ENCODE measurements at regions not wholly inside any gene's neighbourhood (a gene's known extent, or its start where the extent isn't known, plus 50 kb on each side); places are given as distances from the start of the nearest gene placed in this dataset.

- intact Hi-C loops (cut with micrococcal nuclease) = no loop called here
- peaks cover 47% of the 10 kb centered on the region for H3K36me3 Mint-ChIP-seq (ENCODE audit: insufficient read depth, unreplicated experiment)
- ChIA-PET POLR2A (no interaction called here), CTCF (no interaction called here)
- TF ChIP-seq CTCF (IDR thresholded peaks at IDR 0.05; ENCODE audit: unreplicated experiment) = no peak
- H3K27ac Mint-ChIP-seq (ENCODE audit: low read depth, unreplicated experiment) = no peak overlapping the region
- BruUV-seq (replicated peaks) = no TSS peak
- no peak overlapping the region for H3K4me3 Mint-ChIP-seq (ENCODE audit: unreplicated experiment)
- no peak for DNase-seq (ENCODE audit: unreplicated experiment)
- no peaks in the 10 kb centered on the region for H3K9me3 Mint-ChIP-seq (ENCODE audit: unreplicated experiment)
- no peaks in the 10 kb centered on the region for H3K4me1 Mint-ChIP-seq (ENCODE audit: insufficient read depth, unreplicated experiment)
- no peaks in the 10 kb centered on the region for H3K27me3 Mint-ChIP-seq (ENCODE audit: insufficient read depth, unreplicated experiment)
Measured at GRCh38 chr4:122259849-122260248, 107.7 kb downstream of the BLTP1 start.

- no peak overlapping the region for H3K27ac Mint-ChIP-seq (ENCODE audit: low read depth, unreplicated experiment)
- no peaks in the 10 kb centered on the region for H3K27me3 Mint-ChIP-seq (ENCODE audit: insufficient read depth, unreplicated experiment)
Measured at GRCh38 chr4:122276359-122276758, 102.5 kb upstream of the ADAD1 start.

GRCh38 chr4:122278976-122279375 is 99.8 kb upstream of the ADAD1 start:
- DNase-seq (ENCODE audit: unreplicated experiment) = no peak
- no peaks in the 10 kb centered on the region for H3K27me3 Mint-ChIP-seq (ENCODE audit: insufficient read depth, unreplicated experiment)
- TF ChIP-seq CTCF (IDR thresholded peaks at IDR 0.05; ENCODE audit: unreplicated experiment) = no peak
- ChIA-PET POLR2A (no interaction called here), CTCF (interaction anchor here (0.5 to 0.8 kb wide), 2 partner anchors 286 to 378 kb away, joined by 3 read pairs; no protein-coding TSS in a partner anchor)
- no peak overlapping the region for H3K4me3 Mint-ChIP-seq (ENCODE audit: unreplicated experiment)
- H3K27ac Mint-ChIP-seq (ENCODE audit: low read depth, unreplicated experiment) = no peak overlapping the region
- no peaks in the 10 kb centered on the region for H3K4me1 Mint-ChIP-seq (ENCODE audit: insufficient read depth, unreplicated experiment)
- no peaks in the 10 kb centered on the region for H3K9me3 Mint-ChIP-seq (ENCODE audit: unreplicated experiment)
- intact Hi-C loops (cut with micrococcal nuclease) = no loop called here
- no TSS peak for BruUV-seq (replicated peaks)
- H3K36me3 Mint-ChIP-seq (ENCODE audit: insufficient read depth, unreplicated experiment) = peaks cover 29% of the 10 kb centered on the region

More at GRCh38 chr4:122276359-122276758, 102.5 kb upstream of the ADAD1 start:
- no TSS peak for BruUV-seq (replicated peaks)
- TF ChIP-seq CTCF (IDR thresholded peaks at IDR 0.05; ENCODE audit: unreplicated experiment) = no peak
- no peaks in the 10 kb centered on the region for H3K9me3 Mint-ChIP-seq (ENCODE audit: unreplicated experiment)
- CTCF ChIA-PET = interaction anchor here (0.8 kb wide), 1 partner anchor 24 kb away, joined by 6 read pairs; no protein-coding TSS in a partner anchor
- POLR2A ChIA-PET = no interaction called here
- no peak for DNase-seq (ENCODE audit: unreplicated experiment)
- intact Hi-C loops (cut with micrococcal nuclease) = no loop called here
- H3K4me1 Mint-ChIP-seq (ENCODE audit: insufficient read depth, unreplicated experiment) = no peaks in the 10 kb centered on the region
- H3K36me3 Mint-ChIP-seq (ENCODE audit: insufficient read depth, unreplicated experiment) = peaks cover 26% of the 10 kb centered on the region
- no peak overlapping the region for H3K4me3 Mint-ChIP-seq (ENCODE audit: unreplicated experiment)

GRCh38 chr4:122279670-122280069 is 99.1 kb upstream of the ADAD1 start:
- ChIA-PET POLR2A (no interaction called here), CTCF (interaction anchor here (0.6 to 0.8 kb wide), 2 partner anchors 291 to 379 kb away, joined by 3 read pairs; no protein-coding TSS in a partner anchor)
- intact Hi-C loops (cut with micrococcal nuclease) = no loop called here
- Mint-ChIP-seq H3K36me3 (ENCODE audit: insufficient read depth, unreplicated experiment) (peaks cover 27% of the 10 kb centered on the region), H3K9me3 (ENCODE audit: unreplicated experiment) (no peaks in the 10 kb centered on the region), H3K27me3 (ENCODE audit: insufficient read depth, unreplicated experiment) (no peaks in the 10 kb centered on the region), H3K4me1 (ENCODE audit: insufficient read depth, unreplicated experiment) (no peaks in the 10 kb centered on the region), H3K4me3 (ENCODE audit: unreplicated experiment) (no peak overlapping the region), H3K27ac (ENCODE audit: low read depth, unreplicated experiment) (no peak overlapping the region)
- no peak for DNase-seq (ENCODE audit: unreplicated experiment)
- no TSS peak for BruUV-seq (replicated peaks)
- no peak for TF ChIP-seq CTCF (IDR thresholded peaks at IDR 0.05; ENCODE audit: unreplicated experiment)

All from MCF 10A (cell line).